ENCODE measurements at regions not wholly inside any gene's neighbourhood (a gene's known extent, or its start where the extent isn't known, plus 50 kb on each side); places are given as distances from the start of the nearest gene placed in this dataset.
"Not testable (repeated sequence)": the region's sequence is repeated elsewhere in the genome, so short reads cannot be mapped to it uniquely, and the experiment has no call there.

DNA sequence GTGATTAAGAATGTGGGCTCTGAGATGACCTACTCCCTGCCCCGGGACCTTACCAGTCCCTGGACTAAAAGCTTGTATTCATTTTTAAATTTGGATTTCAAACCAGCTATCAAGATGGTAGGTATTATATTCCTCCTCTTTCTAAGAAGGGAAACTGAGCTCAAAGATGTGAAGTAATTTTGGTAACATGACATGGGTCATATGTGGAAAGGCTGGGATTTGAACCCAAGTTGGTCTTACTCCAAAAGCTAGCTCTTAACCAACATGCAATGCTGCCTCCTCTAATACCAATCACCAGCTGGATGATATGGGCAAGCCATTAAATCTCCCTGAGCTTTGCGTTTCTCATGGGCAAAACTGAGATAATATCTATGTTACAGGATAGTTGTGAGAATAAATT, 166.4 kb upstream of the SLC38A2 start (continued):
- TF ChIP-seq YY1 (IDR thresholded peaks at IDR 0.05; ENCODE audit: low read depth) (no peak), ZBTB33 (IDR thresholded peaks at IDR 0.05; ENCODE audit: borderline replicate concordance, low read depth) (no peak), ELF1 (IDR thresholded peaks at IDR 0.05) (no peak)

GRCh38 chr12:46537387-46537955, 164.9 kb upstream of the SLC38A2 start:
- Histone ChIP-seq H3F3A (replicated peaks; ENCODE audit: insufficient read depth) (no peaks in the 10 kb centered on the region), H3K79me2 (ENCODE audit: insufficient read depth) (no peaks in the 10 kb centered on the region), H2AFZ (ENCODE audit: low read depth) (no peak overlapping the region), H4K20me1 (ENCODE audit: insufficient read depth) (no peaks in the 10 kb centered on the region), H3K36me3 (replicated peaks in 1 of 2; ENCODE audit: control insufficient read depth in 1 of 2, insufficient read depth in 2 of 2, low read length in 1 of 2) (no peaks in the 10 kb centered on the region), H3K4me1 (ENCODE audit: control insufficient read depth in 1 of 2, insufficient read depth in 2 of 2, low read depth in 1 of 2, low read length in 1 of 2) (peaks cover 0 to 12% of the 10 kb centered on the region in 2 experiments; a peak in 2 of 4 replicates), H3K9me3 (no peaks in the 10 kb centered on the region), H3K27me3 (ENCODE audit: insufficient read depth) (no peaks in the 10 kb centered on the region), H3K4me2 (no peak overlapping the region), H3K27ac (ENCODE audit: low read depth in 2 of 2, low read length in 1 of 2) (no peak overlapping the region), H3K9me2 (no peaks in the 10 kb centered on the region), H3K9ac (no peak overlapping the region), H3K4me3 (ENCODE audit: low read depth in 2 of 2, low read length in 1 of 2) (no peak overlapping the region)
- CTCF ChIA-PET = no interaction called here
- POLR2A ChIA-PET = no interaction called here
- no peak for DNase-seq
- no peak for TF ChIP-seq EP300 (IDR thresholded peaks at IDR 0.05; ENCODE audit: borderline replicate concordance in 1 of 2, low read depth in 1 of 2, low read length in 1 of 2)
- TF ChIP-seq NRF1 (IDR thresholded peaks at IDR 0.05; ENCODE audit: low read depth, low read length) = no peak
- TF ChIP-seq RCOR1 (IDR thresholded peaks at IDR 0.05; ENCODE audit: low read length) = no peak
- no peak for TF ChIP-seq FOSL2 (IDR thresholded peaks at IDR 0.05; ENCODE audit: borderline replicate concordance, low read depth)
- TF ChIP-seq MAX (IDR thresholded peaks at IDR 0.05; ENCODE audit: low read depth) = no peak
- no peak for TF ChIP-seq MEF2A (IDR thresholded peaks at IDR 0.05; ENCODE audit: borderline replicate concordance, low read depth)
- no peak for TF ChIP-seq TAF1 (IDR thresholded peaks at IDR 0.05; ENCODE audit: borderline replicate concordance, low read depth, low read length)
- no peak for TF ChIP-seq RAD21 (IDR thresholded peaks at IDR 0.05; ENCODE audit: low read length)
- TF ChIP-seq USF2 (IDR thresholded peaks at IDR 0.05; ENCODE audit: borderline replicate concordance, low read depth, low read length) = no peak
- TF ChIP-seq TEAD4 (IDR thresholded peaks at IDR 0.05; ENCODE audit: borderline replicate concordance, insufficient read depth) = no peak
- TF ChIP-seq MXI1 (IDR thresholded peaks at IDR 0.05; ENCODE audit: low read depth, low read length) = no peak
- no peak for TF ChIP-seq NFIC (IDR thresholded peaks at IDR 0.05; ENCODE audit: borderline replicate concordance)
- no peak for TF ChIP-seq SIN3A (IDR thresholded peaks at IDR 0.05; ENCODE audit: borderline replicate concordance, low read depth, low read length)
- TF ChIP-seq, protein P1, sequence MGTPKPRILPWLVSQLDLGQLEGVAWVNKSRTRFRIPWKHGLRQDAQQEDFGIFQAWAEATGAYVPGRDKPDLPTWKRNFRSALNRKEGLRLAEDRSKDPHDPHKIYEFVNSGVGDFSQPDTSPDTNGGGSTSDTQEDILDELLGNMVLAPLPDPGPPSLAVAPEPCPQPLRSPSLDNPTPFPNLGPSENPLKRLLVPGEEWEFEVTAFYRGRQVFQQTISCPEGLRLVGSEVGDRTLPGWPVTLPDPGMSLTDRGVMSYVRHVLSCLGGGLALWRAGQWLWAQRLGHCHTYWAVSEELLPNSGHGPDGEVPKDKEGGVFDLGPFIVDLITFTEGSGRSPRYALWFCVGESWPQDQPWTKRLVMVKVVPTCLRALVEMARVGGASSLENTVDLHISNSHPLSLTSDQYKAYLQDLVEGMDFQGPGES (IDR thresholded peaks at IDR 0.05; ENCODE audit: low read depth, low read length) = no peak
- 70% methylated on average over 4 of the region's 4 CpGs for WGBS (ENCODE audit: low lambda C conversion rate)

DNA sequence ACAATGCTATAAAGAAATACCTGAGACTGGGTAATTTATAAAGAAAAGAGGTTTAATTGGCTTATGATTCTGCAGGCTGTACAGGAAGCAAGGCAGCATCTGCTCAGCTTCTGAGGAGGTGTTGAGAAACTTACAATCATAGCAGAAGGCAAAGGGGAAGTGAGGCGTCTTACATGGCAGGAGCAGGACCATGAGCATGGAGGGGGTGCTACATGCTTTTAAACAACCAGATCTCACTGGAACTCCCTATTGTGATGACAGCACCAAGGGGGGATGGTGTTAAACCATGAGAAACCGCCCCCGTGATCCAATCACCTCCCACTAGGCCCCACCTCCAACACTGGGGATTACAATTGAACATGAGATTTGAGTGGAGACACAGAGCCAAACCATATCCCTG, 163.7 kb upstream of the SLC38A2 start:
- H3F3A ChIP-seq (replicated peaks; ENCODE audit: insufficient read depth); POLR2A ChIA-PET; H3K27me3 ChIP-seq (ENCODE audit: insufficient read depth); H3K4me2 ChIP-seq; H3K9me3 ChIP-seq; H3K9ac ChIP-seq; H3K27ac ChIP-seq (ENCODE audit: low read depth in 2 of 2, low read length in 1 of 2); H3K79me2 ChIP-seq (ENCODE audit: insufficient read depth); H3K4me3 ChIP-seq (ENCODE audit: low read depth in 2 of 2, low read length in 1 of 2); CTCF ChIA-PET; H2AFZ ChIP-seq (ENCODE audit: low read depth); H3K9me2 ChIP-seq; H3K36me3 ChIP-seq (replicated peaks in 1 of 2; ENCODE audit: control insufficient read depth in 1 of 2, insufficient read depth in 2 of 2, low read length in 1 of 2); DNase-seq; H4K20me1 ChIP-seq (ENCODE audit: insufficient read depth): not testable (repeated sequence)
- WGBS (ENCODE audit: low lambda C conversion rate) = 92% methylated on average over 3 of the region's 3 CpGs
- peaks cover 0 to 12% of the 10 kb centered on the region in 2 experiments; a peak in 2 of 4 replicates for H3K4me1 ChIP-seq (ENCODE audit: control insufficient read depth in 1 of 2, insufficient read depth in 2 of 2, low read depth in 1 of 2, low read length in 1 of 2)
